Activated naive CD8-positive, alpha-beta T cell treated with anti-CD3 and anti-CD28 coated beads, Interleukin-2, amount 50 U/mL, for 16 hours (primary cell): ENCODE measurements at regions not wholly inside any gene's neighbourhood (a gene's known extent, or its start where the extent isn't known, plus 50 kb on each side); places are given as distances from the start of the nearest gene placed in this dataset.
"Not testable (repeated sequence)": the region's sequence is repeated elsewhere in the genome, so short reads cannot be mapped to it uniquely, and the experiment has no call there.

Experiments
- DNase-seq: peaks from one replicate; pipeline ENCODE4 v3.0.0-alpha.2; 2020; ENCODE audit warnings: low read depth, low spot score

DNA sequence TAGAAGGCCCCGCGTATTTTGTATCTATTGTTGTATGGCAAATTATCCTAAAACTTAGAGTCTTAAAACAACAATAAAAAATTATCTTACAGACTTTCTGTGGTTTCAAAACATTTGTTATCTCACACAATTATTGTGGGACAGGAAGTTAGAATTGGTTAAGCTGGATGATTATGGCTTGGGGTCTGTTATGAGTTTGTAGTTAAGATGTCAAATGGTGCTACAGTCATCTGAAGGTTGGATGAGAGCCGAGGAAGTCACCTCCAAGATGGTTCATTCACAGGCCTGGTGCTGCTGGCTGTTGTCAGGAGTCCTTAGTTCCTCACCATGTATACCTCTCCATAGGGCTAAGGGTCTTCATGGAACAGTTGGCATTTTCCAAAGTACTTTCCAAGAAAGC lies 175.6 kb upstream of the FANCL start:
- DNase-seq, result no peak

GRCh38 chr2:58414506-58414905 lies 173.4 kb upstream of the FANCL start:
- no peak for DNase-seq

- DNase-seq, result no peak
These were observed 169.4 kb upstream of the FANCL start for GRCh38 chr2:58410549-58410948.

- no peak for DNase-seq
These were observed 166.4 kb upstream of the FANCL start for GRCh38 chr2:58407487-58407886.

- no peak for DNase-seq
These were observed 164.2 kb upstream of the FANCL start for GRCh38 chr2:58405341-58405740.

DNA sequence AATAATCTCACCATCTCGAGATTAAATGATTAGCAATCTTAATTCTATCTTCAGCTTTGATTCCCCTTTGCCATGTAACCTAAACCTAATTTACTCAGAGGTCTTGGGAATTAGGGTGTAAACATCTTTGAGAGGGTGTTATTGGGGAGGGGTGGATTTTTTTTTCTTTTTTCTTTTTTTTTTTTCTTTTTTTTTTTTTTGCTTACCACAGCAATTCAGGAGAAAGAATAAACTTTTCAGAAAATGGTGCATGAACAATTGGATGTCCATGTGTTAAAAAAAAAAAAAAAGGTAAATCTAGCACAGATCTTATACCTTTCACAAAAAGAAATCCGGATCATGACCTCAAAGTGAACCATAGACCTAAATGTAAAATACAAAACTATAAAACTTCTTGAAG lies 160.8 kb upstream of the FANCL start:
- DNase-seq, result no peak

DNA sequence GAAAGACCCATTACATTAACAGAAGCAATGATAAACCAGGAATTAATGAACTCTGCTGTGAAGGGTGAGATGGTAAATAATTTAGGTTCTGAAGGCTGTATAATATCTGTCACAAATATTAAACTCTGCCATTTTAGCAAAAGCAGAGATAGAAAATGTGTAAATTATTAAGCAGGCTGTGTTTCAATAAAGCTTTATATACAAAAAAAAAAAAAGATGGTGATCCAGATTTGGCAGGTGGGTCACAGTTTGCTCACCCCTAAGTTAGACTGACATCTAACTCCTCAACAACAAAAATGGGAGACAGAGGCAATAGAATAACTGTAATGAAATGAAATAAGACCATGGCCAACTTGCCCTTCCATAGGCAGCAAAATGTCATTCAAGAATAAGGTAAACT lies 157.3 kb upstream of the FANCL start:
- DNase-seq, result no peak

DNA sequence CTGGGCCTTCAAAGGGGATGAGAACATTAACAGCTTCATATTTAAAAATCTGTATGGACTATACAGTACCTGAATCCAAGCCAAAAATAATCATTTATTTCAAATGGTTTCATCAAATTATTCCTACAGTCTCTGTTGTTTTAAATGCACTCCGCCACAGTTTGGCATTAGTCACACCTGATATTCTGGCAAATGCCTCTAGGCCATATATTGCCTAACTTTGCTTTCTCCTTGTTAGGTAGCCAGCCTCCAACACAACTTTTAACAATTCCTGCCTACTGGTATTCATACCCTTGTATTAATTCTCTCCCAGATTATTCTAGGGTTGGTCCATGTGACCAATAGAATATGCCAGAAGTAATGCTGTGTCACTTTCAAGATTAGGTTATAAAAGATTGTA lies 146.6 kb upstream of the FANCL start:
- no peak for DNase-seq

DNA sequence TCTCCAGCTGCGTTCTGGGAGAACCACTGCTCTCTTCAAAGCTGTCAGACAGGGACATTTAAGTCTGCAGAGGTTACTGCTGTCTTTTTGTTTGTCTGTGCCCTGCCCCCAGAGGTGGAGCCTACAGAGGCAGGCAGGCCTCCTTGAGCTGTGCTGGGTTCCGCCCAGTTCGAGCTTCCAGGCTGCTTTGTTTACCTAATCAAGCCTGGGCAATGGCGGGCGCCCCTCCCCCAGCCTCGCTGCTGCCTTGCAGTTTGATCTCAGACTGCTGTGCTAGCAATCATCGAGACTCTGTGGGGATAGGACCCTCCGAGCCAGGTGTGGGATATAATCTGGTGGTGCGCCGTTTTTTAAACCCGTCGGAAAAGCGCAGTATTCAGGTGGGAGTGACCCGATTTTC lies 145.8 kb upstream of the FANCL start:
- DNase-seq, result not testable (repeated sequence)

- DNase-seq, result no peak
These were observed 137.0 kb upstream of the FANCL start for GRCh38 chr2:58378152-58378551.

DNA sequence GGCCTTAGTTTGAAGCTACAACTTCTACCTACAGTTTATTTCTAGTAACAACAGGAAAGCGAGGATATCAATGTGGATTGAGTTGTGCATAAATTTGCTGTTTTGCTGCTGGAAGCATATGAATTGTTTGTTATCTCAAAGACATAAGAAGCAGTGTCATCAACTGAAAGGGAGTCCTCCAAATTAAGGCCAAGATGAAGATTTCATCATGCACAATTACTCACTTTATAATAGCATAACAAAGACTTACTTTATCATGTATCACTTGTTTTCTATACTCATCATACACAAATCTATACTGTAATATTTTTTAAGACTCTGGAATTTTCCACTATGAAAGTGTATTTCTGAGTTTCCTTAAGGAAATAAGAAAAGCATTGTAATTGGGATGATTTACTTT lies 136.1 kb upstream of the FANCL start:
- DNase-seq, result no peak

DNA sequence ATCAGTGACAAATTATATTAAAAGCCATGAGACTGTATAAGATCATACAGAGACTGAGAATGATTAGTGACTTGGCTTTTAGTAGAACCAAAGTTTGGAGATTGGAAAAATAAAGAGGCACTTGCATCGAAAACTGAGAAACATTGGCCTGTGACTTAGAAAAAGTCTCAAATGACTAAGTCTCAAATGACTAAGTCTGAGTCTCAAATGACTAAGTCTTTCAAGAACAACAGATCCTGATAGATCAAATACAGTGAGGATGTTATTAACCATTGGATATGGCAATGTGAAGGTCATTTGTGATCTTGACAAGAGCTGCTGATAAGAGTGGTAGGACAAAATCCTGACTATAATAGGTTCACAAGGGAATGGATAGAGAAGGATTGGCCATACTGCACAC lies 135.5 kb upstream of the FANCL start:
- DNase-seq, result no peak

DNA sequence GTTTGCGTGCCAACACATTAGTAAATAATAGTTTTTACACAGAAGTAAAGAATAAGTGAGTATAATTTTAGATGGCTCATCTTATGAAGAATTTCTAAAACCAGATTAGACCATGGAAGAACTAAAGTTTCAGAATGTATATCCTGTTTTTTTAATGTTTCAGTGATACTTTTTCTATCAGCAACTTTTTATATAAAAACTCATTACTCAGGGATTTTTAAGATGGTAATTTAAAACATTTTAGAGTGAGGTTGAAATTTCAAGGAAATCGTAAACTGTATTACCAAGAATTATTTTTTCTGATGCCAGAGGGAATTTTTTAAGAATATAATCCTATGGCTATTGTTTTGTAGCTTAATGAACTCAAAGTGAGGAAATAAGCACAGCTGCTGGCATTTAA lies 128.5 kb upstream of the FANCL start:
- no peak for DNase-seq

- no peak for DNase-seq
These were observed 123.0 kb upstream of the FANCL start for GRCh38 chr2:58364098-58364497.

GRCh38 chr2:58358026-58358425 lies 116.9 kb upstream of the FANCL start:
- DNase-seq, result no peak

GRCh38 chr2:58357521-58357920 lies 116.4 kb upstream of the FANCL start:
- no peak for DNase-seq

DNA sequence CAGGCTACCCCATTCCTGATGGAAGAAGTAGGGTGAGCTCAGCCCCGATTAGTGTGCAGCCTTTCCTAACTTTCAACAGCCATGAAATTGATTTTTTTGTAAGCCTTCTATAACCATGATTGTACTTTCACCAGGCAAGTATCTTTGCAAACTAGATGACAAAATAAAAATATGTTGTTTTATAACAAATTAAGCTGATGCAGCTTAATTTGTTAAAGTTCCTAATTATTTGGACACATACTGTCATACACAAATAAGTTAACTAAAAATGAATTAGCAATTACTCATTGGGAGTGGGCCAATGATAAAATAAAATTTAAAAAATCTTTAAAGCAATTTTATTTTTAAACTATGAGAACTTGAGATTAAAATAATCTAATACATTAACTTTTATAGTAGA lies 113.1 kb upstream of the FANCL start:
- no peak for DNase-seq

DNA sequence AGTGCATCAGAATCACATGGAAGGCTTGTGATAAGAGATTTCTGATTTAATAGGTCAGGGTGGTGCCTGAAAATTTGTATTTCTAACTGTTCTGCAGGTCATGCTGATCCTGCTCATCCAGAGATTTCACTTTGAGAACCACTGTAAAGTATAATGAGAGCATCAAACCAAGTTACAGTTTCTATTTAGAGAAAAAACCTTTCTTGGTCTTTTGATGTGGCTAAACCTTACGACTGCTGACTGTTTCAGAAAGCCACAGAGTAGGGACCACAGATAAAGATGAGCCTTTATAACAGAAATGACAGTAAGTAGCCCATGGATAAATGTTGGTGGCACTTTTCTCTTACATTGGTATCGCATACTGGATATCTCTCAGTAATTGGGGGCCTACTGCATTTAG lies 109.4 kb upstream of the FANCL start:
- DNase-seq, result no peak

GRCh38 chr2:58347810-58348209 lies 106.7 kb upstream of the FANCL start:
- no peak for DNase-seq

GRCh38 chr2:58341047-58341446 lies 99.9 kb upstream of the FANCL start:
- DNase-seq, result no peak

DNA sequence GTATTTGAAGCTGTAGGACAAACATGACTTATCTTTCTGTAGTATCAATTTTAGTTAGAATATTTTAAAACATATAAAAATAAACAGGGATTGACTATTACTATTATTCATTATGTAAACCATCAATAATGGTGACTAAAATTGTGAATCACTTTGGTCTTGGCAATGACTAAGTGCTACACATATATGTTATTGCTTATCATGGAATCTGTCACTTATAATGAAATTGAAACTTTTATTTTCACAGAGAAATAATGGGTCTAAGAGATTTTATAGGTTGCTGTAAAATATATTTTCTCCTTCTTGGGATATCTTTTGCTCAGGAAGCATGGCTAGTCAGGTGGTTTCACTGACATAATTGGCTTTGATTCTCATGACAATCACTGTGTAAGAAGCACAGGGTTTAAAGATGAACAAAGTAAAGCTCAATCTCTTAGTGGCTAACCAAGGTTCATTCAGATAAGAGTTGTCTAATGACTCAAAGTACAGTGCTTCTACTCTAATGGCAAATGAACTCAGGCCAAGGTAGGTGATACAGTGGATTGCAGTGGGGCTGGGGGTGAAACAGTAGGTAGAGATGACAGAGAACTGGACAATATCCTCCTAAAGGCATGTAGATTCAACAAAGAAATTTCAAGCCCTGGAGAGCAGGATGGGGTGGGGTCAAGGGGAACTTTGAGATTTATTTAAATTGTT lies 98.6 kb upstream of the FANCL start:
- no peak for DNase-seq

DNA sequence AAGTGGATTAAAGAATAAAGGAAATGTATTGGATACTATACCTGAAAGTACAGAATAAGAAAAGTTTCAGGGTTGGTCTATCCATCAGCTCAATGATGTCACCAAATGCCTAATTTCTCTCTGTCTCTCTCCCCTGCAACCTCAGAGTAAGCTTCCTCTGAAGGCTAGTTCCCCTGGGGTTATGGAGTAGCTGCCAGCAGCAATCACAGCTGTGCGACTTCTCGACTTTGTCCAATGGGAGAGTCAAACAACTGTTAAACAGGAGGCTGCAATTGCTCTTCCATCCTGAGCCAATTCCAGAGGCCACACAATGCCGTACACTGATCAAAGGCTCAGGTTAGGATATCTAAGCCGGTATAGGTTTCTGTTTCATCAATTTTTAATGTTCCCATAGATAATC lies 95.3 kb upstream of the FANCL start:
- no peak for DNase-seq

GRCh38 chr2:58334414-58334813 lies 93.3 kb upstream of the FANCL start:
- DNase-seq, result no peak

DNA sequence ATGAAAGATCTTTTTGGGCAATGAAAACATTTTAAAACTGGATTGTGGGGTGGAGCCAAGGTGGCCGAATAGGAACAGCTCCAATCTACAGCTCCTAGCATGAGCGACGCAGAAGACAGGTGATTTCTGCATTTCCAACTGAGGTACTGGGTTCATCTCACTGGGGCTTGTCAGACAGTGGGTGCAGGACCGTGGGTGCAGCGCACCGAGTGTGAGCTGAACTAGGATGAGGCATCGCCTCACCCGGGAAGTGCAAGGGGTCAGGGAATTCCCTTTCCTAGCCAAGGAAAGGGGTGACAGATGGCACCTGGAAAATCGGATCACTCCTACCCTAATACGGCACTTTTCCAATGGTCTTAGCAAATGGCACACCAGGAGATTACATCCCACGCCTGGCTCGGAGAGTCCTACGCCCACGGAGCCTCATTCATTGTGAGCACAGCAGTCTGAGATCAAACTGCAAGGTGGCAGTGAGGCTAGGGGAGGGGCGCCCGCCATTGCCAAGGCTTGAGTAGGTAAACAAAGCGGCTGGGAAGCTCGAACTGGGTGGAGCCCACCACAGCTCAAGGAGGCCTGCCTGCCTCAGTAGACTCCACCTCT lies 84.3 kb upstream of the FANCL start:
- DNase-seq, result not testable (repeated sequence)
